Prostate gland (tissue), 2 donors: ENCODE measurements at regions not wholly inside any gene's neighbourhood (a gene's known extent, or its start where the extent isn't known, plus 50 kb on each side); places are given as distances from the start of the nearest gene placed in this dataset.

ENCODE experiments used
- DNase-seq: peaks from one replicate; pipeline ENCODE4 v3.0.0-alpha.2; 2019; ENCODE audit warnings: low spot score
- H3K27ac ChIP-seq, 2 donors: fragments of 200-600 bp; sonication (generic); 2 replicates each; pipeline ENCODE4 v1.5.1; 2017 to 2019
- H3K27me3 ChIP-seq: fragments of 200-600 bp; sonication (generic); replicated peaks from 2 replicates; pipeline ENCODE4 v1.5.1; 2019; ENCODE audit not compliant: insufficient read depth
- H3K36me3 ChIP-seq, 2 donors: fragments of 200-600 bp; sonication (generic); 1 replicate in 1 of 2; 2 replicates in 1 of 2; pipeline versions ENCODE4 v1.5.1 to v1.8.1; 2017 to 2019
- H3K4me1 ChIP-seq: fragments of 200-600 bp; sonication (generic); replicated peaks from 2 replicates; pipeline ENCODE4 v1.5.1; 2019
- H3K4me3 ChIP-seq, 2 donors: fragments of 200-600 bp; sonication (generic); 2 replicates each; pipeline ENCODE4 v1.5.1; 2017 to 2019
- H3K9me3 ChIP-seq: fragments of 200-600 bp; sonication (generic); 2 replicates; pipeline ENCODE4 v1.5.1; 2017
- POLR2A ChIP-seq: fragments of 450-650 bp; IDR thresholded peaks from one replicate; pipeline ENCODE4 v1.6.1; 2016; ENCODE audit warnings: antibody characterized with exemption, mild to moderate bottlenecking
- POLR2AphosphoS5 ChIP-seq: sonication (generic); formaldehyde crosslinking; IDR thresholded peaks from one replicate; pipeline ENCODE4 v1.6.1; 2017; ENCODE audit warnings: antibody characterized with exemption
- WGBS: methylation state at CpG from one replicate; pipeline ENCODE4 v1.1.5; 2018; 5-methylcytosine and 5-hydroxymethylcytosine counted together
- intact Hi-C: fragments of 100-400 bp; cut with DNase I; formaldehyde crosslinking; loops from one replicate; pipeline ENCODE4 v1.14.2; 2022
- TF ChIP-seq, protein P1 (sequence below), 4 experiments: fragments of 200-600 bp in 2 of 4; fragments of 450-650 bp in 2 of 4; sonication (generic) in 2 of 4; IDR thresholded peaks; 1 replicate in 3 of 4; 2 replicates in 1 of 4; pipeline ENCODE4 v1.5.1; 2016 to 2019; ENCODE audit warnings: antibody characterized with exemption in 4 of 4, mild to moderate bottlenecking in 2 of 4, moderate library complexity in 2 of 4

DNA sequence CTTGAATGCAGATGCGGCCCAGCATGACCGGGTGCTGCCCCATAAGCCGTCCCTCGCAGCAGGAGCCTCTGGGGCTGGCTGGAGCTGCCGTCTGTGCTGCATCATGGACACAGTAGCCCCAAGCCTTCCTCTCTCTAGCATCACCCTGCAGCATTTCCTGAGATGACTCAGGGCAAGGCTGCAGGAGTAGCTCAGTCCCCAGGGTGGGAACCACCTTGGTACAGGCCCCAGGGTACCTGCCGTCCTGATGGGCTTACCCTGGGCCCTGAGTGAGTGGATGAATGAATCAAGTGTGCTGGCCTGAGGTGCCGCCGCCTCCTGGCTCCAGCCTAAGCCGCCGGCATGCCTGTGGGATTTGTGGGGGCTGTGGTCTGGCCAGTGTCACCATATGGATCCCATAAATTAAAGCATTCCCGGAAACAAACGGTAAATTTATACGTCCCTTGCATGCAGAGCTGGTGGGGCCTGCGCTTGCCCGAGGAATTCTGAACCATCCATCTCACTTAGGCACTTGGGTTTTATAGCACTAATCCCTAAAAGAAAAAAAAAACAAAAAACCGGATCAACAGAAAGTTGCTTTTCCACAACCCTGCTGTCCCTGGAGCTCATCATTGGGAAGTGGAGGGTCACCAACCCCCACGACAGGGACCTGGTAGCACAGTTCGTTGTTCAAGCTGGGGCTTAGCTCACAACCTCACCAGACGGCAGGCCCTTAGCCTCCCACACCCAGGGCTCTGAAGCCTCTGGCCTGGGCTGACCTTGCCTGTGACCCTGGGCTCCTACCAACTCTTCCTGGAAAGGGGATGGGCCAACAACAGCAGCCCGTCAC is 242.6 kb upstream of the CIBAR2 start:
- no peaks in the 10 kb centered on the region for H3K9me3 ChIP-seq
- intact Hi-C loops: no loop called here
- H3K27ac ChIP-seq: peak overlapping the region in 1 of 2 donors; percentile 48
- no peak for DNase-seq
- H3K36me3 ChIP-seq: no peaks in the 10 kb centered on the region
- 74% methylated on average over 20 of the region's 20 CpGs for WGBS
- H3K4me1 ChIP-seq: peaks cover 15% of the 10 kb centered on the region
- H3K27me3 ChIP-seq: no peaks in the 10 kb centered on the region
- no peak for TF ChIP-seq POLR2AphosphoS5
- TF ChIP-seq POLR2A: no peak
- TF ChIP-seq, protein P1, sequence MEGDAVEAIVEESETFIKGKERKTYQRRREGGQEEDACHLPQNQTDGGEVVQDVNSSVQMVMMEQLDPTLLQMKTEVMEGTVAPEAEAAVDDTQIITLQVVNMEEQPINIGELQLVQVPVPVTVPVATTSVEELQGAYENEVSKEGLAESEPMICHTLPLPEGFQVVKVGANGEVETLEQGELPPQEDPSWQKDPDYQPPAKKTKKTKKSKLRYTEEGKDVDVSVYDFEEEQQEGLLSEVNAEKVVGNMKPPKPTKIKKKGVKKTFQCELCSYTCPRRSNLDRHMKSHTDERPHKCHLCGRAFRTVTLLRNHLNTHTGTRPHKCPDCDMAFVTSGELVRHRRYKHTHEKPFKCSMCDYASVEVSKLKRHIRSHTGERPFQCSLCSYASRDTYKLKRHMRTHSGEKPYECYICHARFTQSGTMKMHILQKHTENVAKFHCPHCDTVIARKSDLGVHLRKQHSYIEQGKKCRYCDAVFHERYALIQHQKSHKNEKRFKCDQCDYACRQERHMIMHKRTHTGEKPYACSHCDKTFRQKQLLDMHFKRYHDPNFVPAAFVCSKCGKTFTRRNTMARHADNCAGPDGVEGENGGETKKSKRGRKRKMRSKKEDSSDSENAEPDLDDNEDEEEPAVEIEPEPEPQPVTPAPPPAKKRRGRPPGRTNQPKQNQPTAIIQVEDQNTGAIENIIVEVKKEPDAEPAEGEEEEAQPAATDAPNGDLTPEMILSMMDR (IDR thresholded peaks at IDR 0.05): no peak
- H3K4me3 ChIP-seq: no peak overlapping the region

GRCh38 chr16:85355515-85355837 is 243.2 kb upstream of the CIBAR2 start:
- Histone ChIP-seq H3K4me1 (peaks cover 13% of the 10 kb centered on the region), H3K4me3 (no peak overlapping the region), H3K36me3 (no peaks in the 10 kb centered on the region), H3K27ac (no peak overlapping the region), H3K27me3 (no peaks in the 10 kb centered on the region), H3K9me3 (no peaks in the 10 kb centered on the region)
- no peak for DNase-seq
- 91% methylated on average over 7 of the region's 7 CpGs for WGBS
- TF ChIP-seq, protein P1 (IDR thresholded peaks at IDR 0.05): no peak
- no peak for TF ChIP-seq POLR2AphosphoS5
- TF ChIP-seq POLR2A: no peak
- intact Hi-C loops: no loop called here

DNA sequence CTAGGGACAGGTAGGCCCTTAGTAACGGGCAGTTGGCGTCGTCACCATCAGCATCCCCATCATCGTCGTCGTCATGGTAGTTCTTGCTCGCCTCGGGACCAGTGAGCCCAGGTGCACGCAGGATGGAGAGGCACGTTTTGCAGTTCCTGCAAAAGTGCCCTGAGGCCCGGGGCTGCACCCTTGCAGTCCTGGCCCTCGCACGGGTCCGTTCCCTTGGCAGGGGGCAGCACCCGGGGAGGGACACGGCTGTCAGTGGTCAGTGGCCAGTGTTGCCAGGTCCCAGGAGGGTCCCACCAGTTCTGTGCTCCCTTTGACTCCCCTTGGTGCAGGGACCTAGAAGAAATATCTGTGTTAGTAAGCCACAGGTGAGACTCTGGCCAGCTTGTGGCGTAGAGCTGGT is 243.9 kb upstream of the CIBAR2 start:
- H3K27me3 ChIP-seq: no peaks in the 10 kb centered on the region
- no peaks in the 10 kb centered on the region for H3K9me3 ChIP-seq
- H3K36me3 ChIP-seq: no peaks in the 10 kb centered on the region
- no peak for TF ChIP-seq POLR2A
- TF ChIP-seq, protein P1 (IDR thresholded peaks at IDR 0.05): no peak
- no peak for TF ChIP-seq POLR2AphosphoS5
- H3K27ac ChIP-seq: no peak overlapping the region
- DNase-seq: no peak
- intact Hi-C loops: no loop called here
- 94% methylated on average over 17 of the region's 17 CpGs for WGBS
- no peak overlapping the region for H3K4me3 ChIP-seq
- H3K4me1 ChIP-seq: peaks cover 13% of the 10 kb centered on the region

GRCh38 chr16:85357323-85357722 is 245.1 kb upstream of the CIBAR2 start:
- no peak overlapping the region for H3K27ac ChIP-seq
- H3K4me3 ChIP-seq: no peak overlapping the region
- H3K27me3 ChIP-seq: no peaks in the 10 kb centered on the region
- peaks cover 9% of the 10 kb centered on the region for H3K4me1 ChIP-seq
- TF ChIP-seq, protein P1 (IDR thresholded peaks at IDR 0.05): no peak
- TF ChIP-seq POLR2A (no peak), POLR2AphosphoS5 (no peak)
- H3K36me3 ChIP-seq: no peaks in the 10 kb centered on the region
- H3K9me3 ChIP-seq: no peaks in the 10 kb centered on the region
- DNase-seq: no peak
- WGBS: 94% methylated on average over 12 of the region's 12 CpGs
- intact Hi-C loops: no loop called here

- H3K9me3 ChIP-seq: no peaks in the 10 kb centered on the region
- DNase-seq: no peak
- WGBS: 94% methylated on average over 17 of the region's 17 CpGs
- no peaks in the 10 kb centered on the region for H3K36me3 ChIP-seq
- intact Hi-C loops: no loop called here
- no peak for TF ChIP-seq POLR2AphosphoS5
- TF ChIP-seq, protein P1 (IDR thresholded peaks at IDR 0.05): no peak
- no peak for TF ChIP-seq POLR2A
- H3K4me3 ChIP-seq: no peak overlapping the region
- no peak overlapping the region for H3K27ac ChIP-seq
- H3K27me3 ChIP-seq: no peaks in the 10 kb centered on the region
- peaks cover 4% of the 10 kb centered on the region for H3K4me1 ChIP-seq
These were observed 245.7 kb upstream of the CIBAR2 start for GRCh38 chr16:85357924-85358505.
